GM23338 (cell line): ENCODE measurements at regions not wholly inside any gene's neighbourhood (a gene's known extent, or its start where the extent isn't known, plus 50 kb on each side); places are given as distances from the start of the nearest gene placed in this dataset.

Source experiments
- ATAC-seq: fragments of 200-7000 bp; cut with Tn5 transposase; 3 replicates; pipeline ENCODE4 v1.9.1; 2020
- DNase-seq: peaks from one replicate; pipeline ENCODE4 v3.0.0-alpha.2; 2015; ENCODE audit warnings: low spot score
- H2AFZ ChIP-seq: fragments of 200-600 bp; sonication (generic); 2 replicates; pipeline ENCODE4 v1.8.0; 2016; ENCODE audit warnings: antibody characterized with exemption, mild to moderate bottlenecking, moderate library complexity
- H3F3A ChIP-seq: fragments of 200-600 bp; sonication (generic); replicated peaks from 2 replicates; pipeline ENCODE4 v1.8.0; 2017; ENCODE audit warnings: antibody characterized with exemption, mixed run types, low read depth
- H3K27ac ChIP-seq: fragments of 200-600 bp; sonication (generic); 2 replicates; pipeline ENCODE4 v1.6.1; 2016; ENCODE audit warnings: low read depth
- H3K27me3 ChIP-seq: fragments of 200-600 bp; sonication (generic); 2 replicates; pipeline ENCODE4 v1.8.0; 2016; ENCODE audit warnings: mild to moderate bottlenecking, mixed run types, moderate library complexity; ENCODE audit not compliant: insufficient read depth
- H3K36me3 ChIP-seq: fragments of 200-600 bp; sonication (generic); 2 replicates; pipeline ENCODE4 v1.8.0; 2016; ENCODE audit warnings: mild to moderate bottlenecking; ENCODE audit not compliant: insufficient read depth
- H3K4me1 ChIP-seq: fragments of 200-600 bp; sonication (generic); 2 replicates; pipeline ENCODE4 v1.8.0; 2016; ENCODE audit warnings: mild to moderate bottlenecking, moderate library complexity; ENCODE audit not compliant: insufficient read depth
- H3K4me2 ChIP-seq: fragments of 200-600 bp; sonication (generic); 2 replicates; pipeline ENCODE4 v1.7.1; 2017; ENCODE audit warnings: mixed run types
- H3K4me3 ChIP-seq: fragments of 200-600 bp; sonication (generic); 2 replicates; pipeline ENCODE4 v1.6.1; 2016; ENCODE audit warnings: mixed run types
- H3K79me2 ChIP-seq: fragments of 200-600 bp; sonication (generic); replicated peaks from 2 replicates; pipeline ENCODE4 v1.8.0; 2017; ENCODE audit warnings: mild to moderate bottlenecking; ENCODE audit not compliant: insufficient read depth
- H3K9me2 ChIP-seq: fragments of 200-600 bp; sonication (generic); 2 replicates; pipeline ENCODE4 v1.8.0; 2017; ENCODE audit not compliant: insufficient read depth
- H4K20me1 ChIP-seq: fragments of 200-600 bp; sonication (generic); replicated peaks from 2 replicates; pipeline ENCODE4 v1.8.0; 2017; ENCODE audit warnings: mild to moderate bottlenecking; ENCODE audit not compliant: insufficient read depth
- H3K27ac Mint-ChIP-seq: 2 replicates; pipeline ENCODE4 v1.8.0; 2020; ENCODE audit warnings: inconsistent platforms, mild to moderate bottlenecking, moderate library complexity, mixed read lengths
- H3K27me3 Mint-ChIP-seq: 3 replicates; pipeline ENCODE4 v1.8.0; 2022; ENCODE audit warnings: low read depth, mild to moderate bottlenecking, moderate library complexity, mixed read lengths, inconsistent platforms; ENCODE audit not compliant: insufficient read depth, poor library complexity
- H3K36me3 Mint-ChIP-seq: 3 replicates; pipeline ENCODE4 v1.8.0; 2021; ENCODE audit warnings: low read depth, mild to moderate bottlenecking, inconsistent platforms, moderate library complexity, mixed read lengths
- H3K4me1 Mint-ChIP-seq: 3 replicates; pipeline ENCODE4 v1.8.0; 2020; ENCODE audit warnings: mild to moderate bottlenecking, inconsistent platforms, mixed read lengths
- H3K4me3 Mint-ChIP-seq: 3 replicates; pipeline ENCODE4 v1.8.0; 2021; ENCODE audit warnings: moderate library complexity, mild to moderate bottlenecking, inconsistent platforms, mixed read lengths
- H3K9me3 Mint-ChIP-seq: 3 replicates; pipeline ENCODE4 v1.8.0; 2020; ENCODE audit warnings: moderate library complexity, mild to moderate bottlenecking, inconsistent platforms, mixed read lengths
- JUNB ChIP-seq: IDR thresholded peaks from one replicate; pipeline ENCODE4 v1.6.1; 2016; ENCODE audit warnings: antibody characterized with exemption; ENCODE audit not compliant: unreplicated experiment
- POLR2AphosphoS5 ChIP-seq: IDR thresholded peaks from 2 replicates; pipeline ENCODE4 v1.6.1; 2016; ENCODE audit warnings: antibody characterized with exemption, low read depth
- STAT1 ChIP-seq: IDR thresholded peaks from one replicate; pipeline ENCODE4 v1.6.1; 2016; ENCODE audit warnings: antibody characterized with exemption; ENCODE audit not compliant: unreplicated experiment
- ZNF114 ChIP-seq: fragments of 250-450 bp; sonication (Bioruptor Pico); IDR thresholded peaks from 2 replicates; pipeline ENCODE4 v1.5.0; 2020; ENCODE audit warnings: mild to moderate bottlenecking, moderate library complexity
- ZNF331 ChIP-seq: fragments of 250-450 bp; sonication (Bioruptor Pico); IDR thresholded peaks from 2 replicates; pipeline ENCODE4 v1.5.0; 2020; ENCODE audit warnings: low read depth, mild to moderate bottlenecking, moderate library complexity
- TF ChIP-seq, protein P1 (sequence below): fragments of 250-450 bp; sonication (Bioruptor Pico); IDR thresholded peaks from 2 replicates; pipeline ENCODE4 v1.5.0; 2020; ENCODE audit warnings: mild to moderate bottlenecking, moderate library complexity

- no peak overlapping the region for H3K27ac ChIP-seq
- Mint-ChIP-seq H3K27ac (no peak overlapping the region), H3K4me1 (no peaks in the 10 kb centered on the region)
Measured at GRCh38 chr12:61072717-61073116, 1187.5 kb upstream of the USP15 start.

More at GRCh38 chr12:61072717-61073116, 1187.5 kb upstream of the USP15 start:
- Histone ChIP-seq H3K4me1 (no peaks in the 10 kb centered on the region), H3F3A (no peaks in the 10 kb centered on the region), H2AFZ (no peak overlapping the region), H3K4me2 (no peak overlapping the region), H3K4me3 (no peak overlapping the region), H4K20me1 (no peaks in the 10 kb centered on the region), H3K9me2 (no peaks in the 10 kb centered on the region), H3K27me3 (no peaks in the 10 kb centered on the region), H3K36me3 (no peaks in the 10 kb centered on the region), H3K79me2 (no peaks in the 10 kb centered on the region)
- no peaks in the 10 kb centered on the region for H3K36me3 Mint-ChIP-seq
- peaks cover 1% of the 10 kb centered on the region for H3K27me3 Mint-ChIP-seq
- H3K4me3 Mint-ChIP-seq: no peak overlapping the region
- ATAC-seq (no peak), DNase-seq (no peak)
- no peak for TF ChIP-seq ZNF114 (CRISPR knock-in tag)
- TF ChIP-seq STAT1: no peak
- no peak for TF ChIP-seq JUNB
- TF ChIP-seq, protein P1, sequence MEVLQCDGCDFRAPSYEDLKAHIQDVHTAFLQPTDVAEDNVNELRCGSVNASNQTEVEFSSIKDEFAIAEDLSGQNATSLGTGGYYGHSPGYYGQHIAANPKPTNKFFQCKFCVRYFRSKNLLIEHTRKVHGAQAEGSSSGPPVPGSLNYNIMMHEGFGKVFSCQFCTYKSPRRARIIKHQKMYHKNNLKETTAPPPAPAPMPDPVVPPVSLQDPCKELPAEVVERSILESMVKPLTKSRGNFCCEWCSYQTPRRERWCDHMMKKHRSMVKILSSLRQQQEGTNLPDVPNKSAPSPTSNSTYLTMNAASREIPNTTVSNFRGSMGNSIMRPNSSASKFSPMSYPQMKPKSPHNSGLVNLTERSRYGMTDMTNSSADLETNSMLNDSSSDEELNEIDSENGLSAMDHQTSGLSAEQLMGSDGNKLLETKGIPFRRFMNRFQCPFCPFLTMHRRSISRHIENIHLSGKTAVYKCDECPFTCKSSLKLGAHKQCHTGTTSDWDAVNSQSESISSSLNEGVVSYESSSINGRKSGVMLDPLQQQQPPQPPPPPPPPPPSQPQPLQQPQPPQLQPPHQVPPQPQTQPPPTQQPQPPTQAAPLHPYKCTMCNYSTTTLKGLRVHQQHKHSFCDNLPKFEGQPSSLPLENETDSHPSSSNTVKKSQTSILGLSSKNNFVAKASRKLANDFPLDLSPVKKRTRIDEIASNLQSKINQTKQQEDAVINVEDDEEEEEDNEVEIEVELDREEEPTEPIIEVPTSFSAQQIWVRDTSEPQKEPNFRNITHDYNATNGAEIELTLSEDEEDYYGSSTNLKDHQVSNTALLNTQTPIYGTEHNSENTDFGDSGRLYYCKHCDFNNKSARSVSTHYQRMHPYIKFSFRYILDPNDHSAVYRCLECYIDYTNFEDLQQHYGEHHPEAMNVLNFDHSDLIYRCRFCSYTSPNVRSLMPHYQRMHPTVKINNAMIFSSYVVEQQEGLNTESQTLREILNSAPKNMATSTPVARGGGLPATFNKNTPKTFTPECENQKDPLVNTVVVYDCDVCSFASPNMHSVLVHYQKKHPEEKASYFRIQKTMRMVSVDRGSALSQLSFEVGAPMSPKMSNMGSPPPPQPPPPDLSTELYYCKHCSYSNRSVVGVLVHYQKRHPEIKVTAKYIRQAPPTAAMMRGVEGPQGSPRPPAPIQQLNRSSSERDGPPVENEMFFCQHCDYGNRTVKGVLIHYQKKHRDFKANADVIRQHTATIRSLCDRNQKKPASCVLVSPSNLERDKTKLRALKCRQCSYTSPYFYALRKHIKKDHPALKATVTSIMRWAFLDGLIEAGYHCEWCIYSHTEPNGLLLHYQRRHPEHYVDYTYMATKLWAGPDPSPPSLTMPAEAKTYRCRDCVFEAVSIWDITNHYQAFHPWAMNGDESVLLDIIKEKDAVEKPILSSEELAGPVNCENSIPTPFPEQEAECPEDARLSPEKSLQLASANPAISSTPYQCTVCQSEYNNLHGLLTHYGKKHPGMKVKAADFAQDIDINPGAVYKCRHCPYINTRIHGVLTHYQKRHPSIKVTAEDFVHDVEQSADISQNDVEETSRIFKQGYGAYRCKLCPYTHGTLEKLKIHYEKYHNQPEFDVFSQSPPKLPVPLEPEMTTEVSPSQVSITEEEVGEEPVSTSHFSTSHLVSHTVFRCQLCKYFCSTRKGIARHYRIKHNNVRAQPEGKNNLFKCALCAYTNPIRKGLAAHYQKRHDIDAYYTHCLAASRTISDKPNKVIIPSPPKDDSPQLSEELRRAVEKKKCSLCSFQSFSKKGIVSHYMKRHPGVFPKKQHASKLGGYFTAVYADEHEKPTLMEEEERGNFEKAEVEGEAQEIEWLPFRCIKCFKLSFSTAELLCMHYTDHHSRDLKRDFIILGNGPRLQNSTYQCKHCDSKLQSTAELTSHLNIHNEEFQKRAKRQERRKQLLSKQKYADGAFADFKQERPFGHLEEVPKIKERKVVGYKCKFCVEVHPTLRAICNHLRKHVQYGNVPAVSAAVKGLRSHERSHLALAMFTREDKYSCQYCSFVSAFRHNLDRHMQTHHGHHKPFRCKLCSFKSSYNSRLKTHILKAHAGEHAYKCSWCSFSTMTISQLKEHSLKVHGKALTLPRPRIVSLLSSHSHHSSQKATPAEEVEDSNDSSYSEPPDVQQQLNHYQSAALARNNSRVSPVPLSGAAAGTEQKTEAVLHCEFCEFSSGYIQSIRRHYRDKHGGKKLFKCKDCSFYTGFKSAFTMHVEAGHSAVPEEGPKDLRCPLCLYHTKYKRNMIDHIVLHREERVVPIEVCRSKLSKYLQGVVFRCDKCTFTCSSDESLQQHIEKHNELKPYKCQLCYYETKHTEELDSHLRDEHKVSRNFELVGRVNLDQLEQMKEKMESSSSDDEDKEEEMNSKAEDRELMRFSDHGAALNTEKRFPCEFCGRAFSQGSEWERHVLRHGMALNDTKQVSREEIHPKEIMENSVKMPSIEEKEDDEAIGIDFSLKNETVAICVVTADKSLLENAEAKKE (CRISPR knock-in tag): no peak
- no peak for TF ChIP-seq POLR2AphosphoS5
- no peak for TF ChIP-seq ZNF331 (CRISPR knock-in tag)
- H3K9me3 Mint-ChIP-seq: peaks cover 4% of the 10 kb centered on the region; the same call in 1 of the 3 replicates
